Pons (tissue), 1 donor: ENCODE measurements at regions not wholly inside any gene's neighbourhood (a gene's known extent, or its start where the extent isn't known, plus 50 kb on each side); places are given as distances from the start of the nearest gene placed in this dataset.
"Not testable (repeated sequence)": the region's sequence is repeated elsewhere in the genome, so short reads cannot be mapped to it uniquely, and the experiment has no call there.

ENCODE experiments used
- DNase-seq: peaks from one replicate; pipeline ENCODE4 v3.0.0-alpha.2; 2016; ENCODE audit warnings: low spot score

GRCh38 chr1:38787041-38787440, 72.5 kb downstream of the RRAGC start:
- no peak for DNase-seq

GRCh38 chr1:38786040-38786436, 73.5 kb downstream of the RRAGC start:
- no peak for DNase-seq

- no peak for DNase-seq
These were observed 74.1 kb downstream of the RRAGC start for GRCh38 chr1:38785285-38786039.

DNA sequence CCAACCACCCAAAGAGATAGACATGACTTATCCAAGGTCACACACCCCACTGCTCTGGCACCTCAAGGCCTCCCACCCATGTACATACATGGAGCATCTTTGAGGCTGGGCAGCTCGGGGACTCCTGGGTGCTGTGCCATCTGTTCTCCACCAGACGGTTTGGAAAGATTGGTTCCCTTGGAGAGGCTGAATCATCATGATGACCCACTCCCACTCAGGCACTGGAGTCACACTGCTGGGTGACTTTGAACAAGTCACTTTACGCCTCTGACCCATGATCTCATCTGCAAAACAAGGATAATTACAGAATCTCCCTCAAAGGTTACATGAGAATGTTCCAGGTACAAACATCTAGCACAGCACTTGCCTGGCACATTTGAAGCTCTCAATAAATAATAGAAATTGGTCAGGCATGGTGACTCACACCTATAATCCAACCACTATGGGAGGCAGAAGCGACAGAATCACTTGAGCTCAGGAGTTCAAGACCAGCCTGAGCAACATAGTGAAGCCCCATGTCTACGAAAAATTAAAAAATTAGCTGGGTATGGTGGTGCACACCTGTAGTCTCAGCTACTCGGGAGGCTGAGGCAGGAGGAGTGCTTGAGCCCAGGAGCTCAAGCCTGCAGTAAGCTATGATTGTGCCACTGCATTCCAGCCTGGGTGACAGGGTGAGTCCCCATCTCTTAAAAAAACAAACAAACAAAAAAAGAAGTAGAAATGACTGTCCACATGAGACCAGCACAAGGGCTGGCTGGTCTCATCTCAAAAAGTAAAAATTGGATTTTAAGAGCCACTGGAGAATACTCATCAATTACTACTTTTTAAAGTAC, 74.9 kb downstream of the RRAGC start:
- DNase-seq = no peak

DNA sequence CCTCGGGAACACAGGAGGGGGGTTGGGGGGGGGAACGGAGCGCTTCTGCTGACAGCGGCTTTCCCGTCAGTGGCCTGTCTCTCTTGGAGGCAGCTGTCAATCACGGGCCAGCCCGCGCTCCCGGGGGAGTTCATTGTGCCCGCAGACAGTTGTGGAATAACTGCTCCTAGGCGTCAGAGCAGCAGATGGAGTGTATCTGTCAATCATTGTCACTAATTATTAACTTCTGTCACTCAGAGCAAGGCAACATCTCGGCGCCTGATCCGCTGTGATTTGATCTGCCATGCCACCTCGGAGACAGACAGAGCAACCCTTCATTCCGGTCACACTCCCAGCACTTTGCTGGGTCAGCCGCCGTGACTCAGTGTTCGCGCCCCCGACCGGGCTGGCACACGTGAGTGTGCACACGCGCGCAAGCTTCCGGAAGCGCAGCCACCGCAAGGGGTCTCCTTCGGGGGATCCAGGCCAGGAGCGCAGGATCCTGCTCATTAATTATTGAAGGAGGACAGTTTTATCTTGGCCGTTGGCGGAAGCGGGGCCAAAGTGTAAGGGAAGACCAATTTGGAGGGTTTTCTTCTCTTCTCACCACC, 75.8 kb downstream of the RRAGC start:
- DNase-seq = no peak

DNA sequence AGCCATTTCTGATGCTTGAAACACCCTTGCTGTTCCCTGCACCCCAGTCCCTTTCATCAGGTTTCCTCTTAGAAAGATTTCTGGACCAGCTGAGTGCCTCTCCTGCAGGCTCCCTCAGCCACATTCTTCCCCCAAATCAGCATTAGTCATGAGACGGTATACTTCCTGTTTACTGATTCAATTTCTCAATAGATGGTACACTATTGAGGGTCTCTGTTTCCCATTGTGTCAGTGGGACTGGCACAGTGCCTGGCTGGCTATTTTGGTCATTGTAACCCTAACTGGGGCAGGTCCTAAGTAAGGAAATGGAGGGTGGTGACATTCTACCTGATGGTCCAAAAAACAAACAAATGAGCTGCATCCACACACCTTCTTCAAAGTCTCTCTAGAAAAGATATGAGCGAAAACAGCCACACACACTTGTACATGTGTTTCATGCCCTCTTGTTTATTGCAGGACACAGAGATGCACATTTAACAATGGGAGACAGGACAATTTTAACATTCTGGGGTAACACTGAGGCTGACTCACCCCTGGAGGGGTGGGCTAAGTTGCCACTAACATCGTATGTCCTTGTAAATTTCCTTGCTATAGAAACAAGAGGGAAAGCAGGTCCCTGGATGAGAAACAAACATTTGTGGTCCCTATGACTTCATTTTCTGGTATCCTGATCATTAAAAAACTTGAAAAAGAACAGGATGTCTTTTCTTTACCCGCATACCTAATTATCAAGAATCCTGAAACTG, 77.5 kb downstream of the RRAGC start:
- no peak for DNase-seq

GRCh38 chr1:38780133-38780532, 79.4 kb downstream of the RRAGC start:
- no peak for DNase-seq

DNA sequence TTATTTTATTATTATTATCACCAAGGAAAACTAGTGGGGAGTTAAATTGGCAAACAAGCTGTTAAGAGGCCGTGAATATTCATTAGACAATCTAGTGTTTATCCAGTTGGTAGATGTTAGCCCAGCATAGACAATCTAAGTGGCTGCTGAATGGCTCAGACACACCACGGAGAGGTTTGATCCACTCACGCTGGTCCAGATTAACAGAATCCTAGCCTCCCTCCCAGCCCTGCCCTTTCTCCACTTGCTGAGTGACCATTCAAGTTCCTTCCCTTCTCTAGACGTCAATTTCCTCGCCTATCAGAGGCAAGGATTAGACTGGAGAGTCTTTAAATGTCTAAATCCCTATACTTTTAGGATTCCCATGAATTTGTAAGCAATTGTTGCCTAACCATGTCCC, 80.1 kb downstream of the RRAGC start:
- no peak for DNase-seq

GRCh38 chr1:38778521-38778920, 81.1 kb downstream of the RRAGC start:
- no peak for DNase-seq

DNA sequence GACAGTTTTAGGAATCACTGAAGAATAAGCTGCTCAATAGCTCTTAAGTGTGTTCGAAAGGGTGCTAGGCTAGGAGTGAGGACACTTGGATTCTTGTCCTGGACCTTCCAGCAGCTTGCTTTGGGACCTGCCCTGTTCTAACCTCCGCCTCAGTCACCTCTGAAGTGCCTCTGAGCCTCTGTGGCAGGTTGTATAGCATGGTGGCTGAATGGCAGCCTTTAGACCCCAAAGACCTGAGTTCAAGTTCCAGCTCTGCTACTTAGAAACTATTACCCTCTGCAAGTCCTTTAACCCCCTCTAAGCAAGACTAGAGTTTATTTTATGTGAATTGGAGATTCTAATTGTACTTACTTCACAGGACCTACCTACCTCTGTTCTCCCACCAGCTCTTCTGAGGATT, 81.5 kb downstream of the RRAGC start:
- DNase-seq = no peak

DNA sequence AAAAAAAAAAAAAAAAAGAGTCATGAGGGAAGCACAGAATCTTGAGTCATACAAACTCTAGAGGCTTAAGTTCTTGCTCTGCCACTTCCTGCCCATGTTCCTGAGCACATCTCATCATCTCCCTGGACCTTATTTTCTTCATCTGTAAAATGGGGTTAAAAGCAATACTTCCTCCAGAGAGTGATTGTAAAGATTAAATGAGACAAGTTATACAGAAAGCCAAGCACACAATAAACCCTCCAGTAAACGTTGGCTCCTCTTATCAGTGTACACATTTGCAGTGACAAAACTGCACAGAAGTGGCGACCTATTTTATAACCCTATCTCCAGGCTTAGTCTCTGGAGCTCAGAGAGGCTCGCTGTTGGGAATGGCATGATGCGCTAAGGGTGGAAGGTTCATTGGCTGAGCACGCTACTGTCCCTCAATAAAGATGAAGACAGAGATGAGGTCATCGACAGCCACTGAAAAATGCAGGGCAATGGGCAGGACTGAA, 82.1 kb downstream of the RRAGC start:
- no peak for DNase-seq

DNA sequence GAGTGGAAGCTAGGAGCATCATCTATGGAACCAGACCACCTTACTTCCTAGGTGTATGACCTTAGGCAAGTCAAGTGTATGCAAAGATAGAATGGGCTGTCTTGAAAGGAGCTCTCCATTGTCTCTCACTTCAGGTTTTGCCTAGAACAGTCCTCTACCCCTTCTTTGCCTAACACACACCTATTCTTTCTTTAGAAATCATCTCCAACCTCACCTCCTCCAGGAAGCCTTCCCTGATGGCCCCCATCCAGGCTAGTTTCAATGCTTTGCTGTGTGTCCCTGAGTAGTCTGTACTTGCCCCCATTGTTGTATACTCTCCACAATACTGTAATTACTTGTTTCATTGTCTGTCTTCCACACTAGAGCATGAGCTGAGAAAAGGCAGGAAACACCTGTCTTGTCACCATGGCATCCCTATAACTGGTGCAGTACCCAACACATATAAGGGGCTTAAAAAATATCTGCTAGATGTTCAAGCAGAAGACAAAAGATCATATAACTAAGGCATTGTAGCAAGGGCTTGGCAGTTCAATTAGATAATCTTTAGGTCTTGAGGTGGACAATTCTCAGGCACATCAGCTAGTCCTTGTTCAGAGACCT, 83.0 kb downstream of the RRAGC start:
- no peak for DNase-seq

- no peak for DNase-seq
These were observed 84.3 kb downstream of the RRAGC start for GRCh38 chr1:38775175-38775845.

GRCh38 chr1:38773483-38773882, 86.1 kb downstream of the RRAGC start:
- no peak for DNase-seq

- no peak for DNase-seq
These were observed 86.6 kb downstream of the RRAGC start for GRCh38 chr1:38772953-38773352.

GRCh38 chr1:38772026-38772425, 87.5 kb downstream of the RRAGC start:
- no peak for DNase-seq

GRCh38 chr1:38770516-38771173, 88.9 kb downstream of the RRAGC start:
- not testable (repeated sequence) for DNase-seq

DNA sequence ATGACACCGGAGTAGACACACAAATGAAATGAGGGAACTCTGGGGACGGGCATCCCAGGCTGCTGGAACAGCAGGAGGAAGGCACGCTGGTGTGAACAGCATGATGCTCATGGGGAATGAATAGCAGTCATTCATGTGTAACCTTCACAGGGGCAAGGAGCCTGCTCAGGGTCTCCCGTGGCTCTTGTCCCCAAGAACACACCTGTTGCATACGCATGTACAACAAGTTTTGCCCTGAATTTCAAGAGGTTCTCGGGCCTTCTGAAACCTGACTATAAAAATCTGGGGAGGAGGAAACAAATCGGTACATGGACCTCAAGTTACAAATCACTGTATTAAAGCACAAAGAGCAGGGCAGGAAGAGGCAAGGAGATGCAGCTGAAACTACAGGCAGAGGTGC, 93.4 kb downstream of the RRAGC start:
- no peak for DNase-seq

DNA sequence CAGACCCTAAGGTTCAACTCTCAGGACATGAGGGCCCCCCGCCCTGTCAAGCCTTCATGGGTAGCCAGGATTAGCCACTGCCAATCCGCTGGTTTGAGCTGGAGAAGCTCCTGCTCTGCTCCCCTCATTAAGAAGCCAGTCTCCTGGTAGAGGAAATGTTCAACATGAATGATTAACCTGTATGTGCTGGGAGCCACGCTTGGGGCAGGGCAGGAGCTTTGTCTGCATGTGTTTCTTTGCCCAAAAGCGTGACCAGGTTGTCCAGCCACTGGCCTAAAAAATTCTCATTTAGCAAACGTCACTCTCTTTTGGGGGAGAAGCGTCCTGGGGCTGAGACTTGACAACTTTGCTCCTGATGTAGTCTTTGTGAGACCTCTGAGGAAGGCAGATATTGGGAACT, 96.5 kb downstream of the RRAGC start:
- no peak for DNase-seq

GRCh38 chr1:38760562-38760961, 99.0 kb downstream of the RRAGC start:
- no peak for DNase-seq

- DNase-seq = no peak
These were observed 100.8 kb downstream of the RRAGC start for GRCh38 chr1:38758820-38759219.
